ENCODE measurements at regions not wholly inside any gene's neighbourhood (a gene's known extent, or its start where the extent isn't known, plus 50 kb on each side); places are given as distances from the start of the nearest gene placed in this dataset.

DNA sequence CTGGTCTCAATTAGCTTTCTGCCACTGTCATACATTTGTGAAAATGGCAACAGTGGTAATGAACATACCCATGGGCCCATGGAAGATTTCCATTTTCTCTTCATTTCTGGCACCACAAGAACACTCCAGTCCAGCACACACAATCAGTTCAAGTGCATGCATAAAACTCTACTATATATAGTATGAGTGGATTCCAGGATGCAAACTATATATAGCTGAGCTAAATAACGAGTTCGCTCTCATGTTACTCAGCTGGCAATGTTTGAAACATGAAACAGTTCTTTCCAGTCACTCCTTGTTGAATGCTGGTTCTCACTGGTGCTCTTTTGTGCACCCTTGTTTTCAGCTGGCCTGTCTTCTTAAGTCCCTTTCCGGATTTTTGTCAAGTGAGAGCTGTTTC lies 75.2 kb upstream of the DHX40 start:
- TF ChIP-seq, protein P1, sequence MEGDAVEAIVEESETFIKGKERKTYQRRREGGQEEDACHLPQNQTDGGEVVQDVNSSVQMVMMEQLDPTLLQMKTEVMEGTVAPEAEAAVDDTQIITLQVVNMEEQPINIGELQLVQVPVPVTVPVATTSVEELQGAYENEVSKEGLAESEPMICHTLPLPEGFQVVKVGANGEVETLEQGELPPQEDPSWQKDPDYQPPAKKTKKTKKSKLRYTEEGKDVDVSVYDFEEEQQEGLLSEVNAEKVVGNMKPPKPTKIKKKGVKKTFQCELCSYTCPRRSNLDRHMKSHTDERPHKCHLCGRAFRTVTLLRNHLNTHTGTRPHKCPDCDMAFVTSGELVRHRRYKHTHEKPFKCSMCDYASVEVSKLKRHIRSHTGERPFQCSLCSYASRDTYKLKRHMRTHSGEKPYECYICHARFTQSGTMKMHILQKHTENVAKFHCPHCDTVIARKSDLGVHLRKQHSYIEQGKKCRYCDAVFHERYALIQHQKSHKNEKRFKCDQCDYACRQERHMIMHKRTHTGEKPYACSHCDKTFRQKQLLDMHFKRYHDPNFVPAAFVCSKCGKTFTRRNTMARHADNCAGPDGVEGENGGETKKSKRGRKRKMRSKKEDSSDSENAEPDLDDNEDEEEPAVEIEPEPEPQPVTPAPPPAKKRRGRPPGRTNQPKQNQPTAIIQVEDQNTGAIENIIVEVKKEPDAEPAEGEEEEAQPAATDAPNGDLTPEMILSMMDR (IDR thresholded peaks at IDR 0.05; ENCODE audit: low read depth, low read length) = no peak
- Histone ChIP-seq H3K9me3 (no peaks in the 10 kb centered on the region), H3K27me3 (no peaks in the 10 kb centered on the region), H3K4me3 (ENCODE audit: low read depth, low read length) (no peak overlapping the region), H3K36me3 (no peaks in the 10 kb centered on the region), H3K4me1 (no peaks in the 10 kb centered on the region; the same call in 1 of the 2 replicates)
- no peak for DNase-seq

DNA sequence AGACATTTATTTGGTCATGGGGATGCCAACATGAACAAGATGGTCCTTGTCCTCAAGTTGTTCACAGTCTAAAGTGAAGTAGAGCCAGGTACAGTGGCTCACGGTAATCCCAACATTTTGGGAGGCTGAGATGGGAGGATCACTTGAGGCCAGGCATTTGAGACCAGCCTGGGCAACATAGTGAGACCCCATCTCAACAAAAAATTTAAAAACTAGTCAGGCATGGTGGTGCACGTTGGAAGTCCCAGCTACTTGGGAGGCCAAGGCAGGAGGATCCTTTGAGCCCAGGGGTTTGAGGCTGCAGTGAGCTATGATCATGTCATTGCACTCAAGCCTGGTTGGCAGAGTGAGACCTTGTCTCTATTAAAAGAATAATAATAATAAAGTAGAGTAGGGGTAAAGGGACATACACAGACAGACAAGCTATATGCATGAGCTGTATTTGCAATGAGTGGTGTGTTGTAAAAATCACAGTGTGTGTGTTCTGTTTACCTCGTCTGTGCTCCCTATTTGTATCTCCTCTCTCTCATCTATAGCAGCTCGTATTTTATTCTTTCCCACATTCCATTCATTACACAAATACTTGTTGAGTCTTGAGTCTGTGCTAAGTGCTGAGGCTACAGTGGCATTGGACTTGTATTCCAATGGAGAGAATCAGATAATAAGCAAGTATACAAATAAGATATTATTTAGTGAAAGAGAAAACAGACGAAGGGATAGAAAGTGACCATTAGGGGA lies 73.9 kb upstream of the DHX40 start:
- no peak for DNase-seq

DNA sequence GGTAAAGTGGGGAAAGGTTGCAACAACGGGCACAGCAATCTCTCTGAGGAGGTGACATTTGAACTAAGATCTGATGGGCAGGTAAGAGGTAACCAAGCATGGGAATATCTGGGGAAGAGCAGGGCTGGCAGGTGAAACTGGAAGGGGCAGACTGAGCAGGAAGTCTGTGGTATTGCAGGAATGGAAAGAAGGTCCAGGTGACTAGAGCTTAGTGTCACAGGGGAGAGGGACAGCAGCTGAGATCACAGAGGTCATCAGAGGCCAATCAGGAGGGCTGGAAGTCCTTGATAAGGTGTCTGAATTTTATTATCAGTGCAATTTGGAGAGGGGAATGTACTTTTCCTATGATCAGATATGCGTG lies 73.3 kb upstream of the DHX40 start:
- Histone ChIP-seq H3K4me1 (no peaks in the 10 kb centered on the region; the same call in 1 of the 2 replicates), H3K4me3 (ENCODE audit: low read depth, low read length) (no peak overlapping the region), H3K27me3 (no peaks in the 10 kb centered on the region), H3K36me3 (no peaks in the 10 kb centered on the region), H3K9me3 (no peaks in the 10 kb centered on the region)
- DNase-seq = no peak
- TF ChIP-seq, protein P1 (IDR thresholded peaks at IDR 0.05; ENCODE audit: low read depth, low read length) = no peak

More for the DNA sequence above, 73.9 kb upstream of the DHX40 start:
- Histone ChIP-seq H3K4me1 (no peaks in the 10 kb centered on the region; the same call in 1 of the 2 replicates), H3K4me3 (ENCODE audit: low read depth, low read length) (no peak overlapping the region), H3K36me3 (no peaks in the 10 kb centered on the region), H3K9me3 (no peaks in the 10 kb centered on the region), H3K27me3 (no peaks in the 10 kb centered on the region)
- TF ChIP-seq, protein P1 (IDR thresholded peaks at IDR 0.05; ENCODE audit: low read depth, low read length) = no peak

DNA sequence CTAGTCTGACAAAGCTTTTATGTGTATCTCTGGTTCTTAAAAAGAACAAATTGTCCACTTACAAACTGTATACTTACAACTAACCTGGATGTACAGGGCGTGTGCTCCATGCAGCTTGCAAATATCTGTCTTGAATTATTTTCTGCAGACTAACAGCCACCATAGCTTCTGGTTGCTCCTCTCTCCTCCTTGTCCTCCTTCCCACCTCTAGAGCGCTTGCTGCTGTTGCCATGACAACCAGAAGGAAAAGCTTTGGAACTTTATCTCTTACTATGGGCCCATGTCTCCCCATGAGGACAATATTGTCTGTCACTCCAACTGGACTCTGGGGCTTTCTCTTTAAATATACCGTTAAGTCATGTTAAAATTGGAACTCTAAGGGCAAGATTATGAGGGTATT lies 71.5 kb upstream of the DHX40 start:
- Histone ChIP-seq H3K4me3 (ENCODE audit: low read depth, low read length) (no peak overlapping the region), H3K4me1 (peaks cover 5% of the 10 kb centered on the region), H3K27me3 (no peaks in the 10 kb centered on the region), H3K9me3 (no peaks in the 10 kb centered on the region), H3K36me3 (no peaks in the 10 kb centered on the region)
- DNase-seq = no peak
- TF ChIP-seq, protein P1 (IDR thresholded peaks at IDR 0.05; ENCODE audit: low read depth, low read length) = no peak

DNA sequence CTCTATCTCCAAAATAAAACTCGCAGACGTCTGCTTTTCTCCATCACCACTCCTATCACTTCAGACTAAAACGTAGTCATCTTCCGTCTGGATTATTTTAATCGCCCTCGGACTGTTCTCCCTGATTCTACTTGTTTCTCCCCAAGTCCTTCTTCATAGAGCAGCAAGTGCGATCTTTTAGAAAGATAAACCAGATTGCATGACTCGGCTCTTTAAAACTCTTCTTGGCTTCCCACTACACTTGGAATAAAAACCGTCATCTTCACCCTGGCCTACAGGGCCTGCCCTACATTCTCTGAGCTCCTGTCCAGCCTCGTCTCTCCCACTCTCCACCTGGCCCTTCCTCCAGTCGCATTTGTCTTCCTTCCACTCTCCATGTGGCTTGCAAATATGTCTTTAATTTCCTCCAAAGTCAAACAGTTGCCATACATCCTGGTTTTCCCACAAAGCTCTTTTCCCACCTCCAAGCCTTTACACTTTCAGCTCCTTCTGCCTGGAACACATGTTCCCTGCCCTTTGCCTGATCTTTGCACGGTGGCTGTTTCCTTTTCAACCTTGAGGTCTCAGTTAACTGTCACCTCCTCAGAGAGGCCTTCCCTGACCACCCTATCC lies 70.5 kb upstream of the DHX40 start:
- no peaks in the 10 kb centered on the region for H3K9me3 ChIP-seq
- TF ChIP-seq, protein P1 (IDR thresholded peaks at IDR 0.05; ENCODE audit: low read depth, low read length) = no peak
- H3K36me3 ChIP-seq = no peaks in the 10 kb centered on the region
- H3K27me3 ChIP-seq = no peaks in the 10 kb centered on the region
- DNase-seq = no peak
- H3K4me1 ChIP-seq = peaks cover 11% of the 10 kb centered on the region
- no peak overlapping the region for H3K4me3 ChIP-seq (ENCODE audit: low read depth, low read length)

DNA sequence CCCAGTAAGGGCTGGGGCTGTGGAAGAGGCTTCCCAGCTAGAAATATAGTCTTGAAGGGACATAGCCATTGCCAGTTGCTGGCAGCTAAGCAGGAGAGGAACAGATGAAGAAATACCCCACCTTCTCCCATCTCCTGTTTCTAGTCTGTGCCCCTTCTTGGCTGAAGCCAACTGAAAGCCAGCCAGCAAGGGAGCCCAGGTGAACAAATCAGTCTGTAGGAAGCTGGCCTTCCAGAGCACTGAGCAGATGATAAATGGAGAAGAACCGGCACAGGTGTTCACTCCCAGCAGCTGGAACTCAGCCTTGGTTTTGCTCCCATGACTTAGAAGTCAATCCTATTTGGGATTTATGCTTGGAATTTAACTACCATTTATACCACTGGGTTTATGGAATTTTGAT lies 69.2 kb upstream of the DHX40 start:
- H3K4me1 ChIP-seq = peaks cover 12% of the 10 kb centered on the region
- no peak overlapping the region for H3K4me3 ChIP-seq (ENCODE audit: low read depth, low read length)
- TF ChIP-seq, protein P1 (IDR thresholded peaks at IDR 0.05; ENCODE audit: low read depth, low read length) = no peak
- H3K36me3 ChIP-seq = no peaks in the 10 kb centered on the region
- H3K27me3 ChIP-seq = no peaks in the 10 kb centered on the region
- no peak for DNase-seq
- H3K9me3 ChIP-seq = no peaks in the 10 kb centered on the region
